BLaER1 treated with 17β-estradiol and CSF1 and Interleukin-3, amounts not matched to agents 10 nM and 100 nM (cell line): ENCODE measurements at regions not wholly inside any gene's neighbourhood (a gene's known extent, or its start where the extent isn't known, plus 50 kb on each side); places are given as distances from the start of the nearest gene placed in this dataset.
A peak's percentile ranks its signal among the peaks of the same experiment; 100 is the strongest.

Experiments used
- H3K27ac ChIP-seq, 11 experiments: shearing (Covaris generic); formaldehyde crosslinking; 2 replicates each; pipeline ENCODE4 v1.8.1; 2022
- H3K27me3 ChIP-seq, 11 experiments: shearing (Covaris generic); formaldehyde crosslinking; 2 replicates each; pipeline ENCODE4 v1.8.1; 2022
- H3K36me3 ChIP-seq, 11 experiments: shearing (Covaris generic); formaldehyde crosslinking; 2 replicates each; pipeline ENCODE4 v1.8.1; 2022
- H3K4me1 ChIP-seq, 10 experiments: shearing (Covaris generic); formaldehyde crosslinking; 2 replicates each; pipeline ENCODE4 v1.8.1; 2022
- H3K4me2 ChIP-seq, 11 experiments: shearing (Covaris generic); formaldehyde crosslinking; 2 replicates each; pipeline ENCODE4 v1.8.1; 2022
- H3K4me3 ChIP-seq, 10 experiments: shearing (Covaris generic); formaldehyde crosslinking; 2 replicates each; pipeline ENCODE4 v1.8.1; 2022
- H3K9ac ChIP-seq, 11 experiments: shearing (Covaris generic); formaldehyde crosslinking; 2 replicates each; pipeline ENCODE4 v1.8.1; 2022
- H3K9me3 ChIP-seq, 11 experiments: shearing (Covaris generic); formaldehyde crosslinking; replicated peaks in 1 of 11; 2 replicates each; pipeline ENCODE4 v1.8.1; 2022
- H4K20me1 ChIP-seq, 11 experiments: shearing (Covaris generic); formaldehyde crosslinking; 2 replicates each; pipeline ENCODE4 v1.8.1; 2022
- Cebpa-rat ChIP-seq, 11 experiments: shearing (Covaris generic); IDR thresholded peaks; 2 replicates each; pipeline ENCODE4 v1.8.1; 2022

DNA sequence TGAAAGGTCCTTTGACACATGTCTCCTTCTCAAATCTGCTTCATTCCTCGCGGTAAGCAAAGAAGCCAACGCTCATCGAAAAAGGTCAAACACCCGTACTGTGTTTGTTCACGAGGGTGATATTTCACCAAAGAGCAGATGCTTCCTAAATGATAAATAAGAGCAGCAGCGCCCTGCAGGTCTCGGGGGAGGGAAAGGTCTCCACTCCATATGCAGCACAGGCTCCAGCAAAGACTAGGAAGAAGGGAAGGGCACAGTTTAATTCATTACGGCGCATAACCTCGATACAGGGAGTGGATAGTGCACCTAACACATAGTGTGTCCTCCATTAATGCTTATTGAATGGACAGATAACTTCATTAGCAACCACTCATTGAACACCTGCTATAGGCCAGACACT lies 593.3 kb downstream of the CDK5RAP2 start:
- TF ChIP-seq Cebpa-rat (IDR thresholded peaks at IDR 0.05) = no peak
- no peaks in the 10 kb centered on the region for H3K36me3 ChIP-seq
- no peaks in the 10 kb centered on the region for H3K4me1 ChIP-seq
- H4K20me1 ChIP-seq = no peaks in the 10 kb centered on the region
- no peak overlapping the region for H3K4me2 ChIP-seq
- no peak overlapping the region for H3K27ac ChIP-seq
- H3K9me3 ChIP-seq = no peaks in the 10 kb centered on the region
- no peak overlapping the region for H3K4me3 ChIP-seq
- H3K9ac ChIP-seq = no peak overlapping the region
- H3K27me3 ChIP-seq = no peaks in the 10 kb centered on the region

GRCh38 chr9:119986205-119986604 lies 593.8 kb downstream of the CDK5RAP2 start:
- no peaks in the 10 kb centered on the region for H3K4me1 ChIP-seq
- H3K9ac ChIP-seq = no peak overlapping the region
- H3K27me3 ChIP-seq = no peaks in the 10 kb centered on the region
- H3K27ac ChIP-seq = no peak overlapping the region
- H3K4me3 ChIP-seq = no peak overlapping the region
- no peaks in the 10 kb centered on the region for H3K9me3 ChIP-seq
- no peak for TF ChIP-seq Cebpa-rat (IDR thresholded peaks at IDR 0.05)
- no peaks in the 10 kb centered on the region for H3K36me3 ChIP-seq
- H3K4me2 ChIP-seq = no peak overlapping the region
- no peaks in the 10 kb centered on the region for H4K20me1 ChIP-seq

DNA sequence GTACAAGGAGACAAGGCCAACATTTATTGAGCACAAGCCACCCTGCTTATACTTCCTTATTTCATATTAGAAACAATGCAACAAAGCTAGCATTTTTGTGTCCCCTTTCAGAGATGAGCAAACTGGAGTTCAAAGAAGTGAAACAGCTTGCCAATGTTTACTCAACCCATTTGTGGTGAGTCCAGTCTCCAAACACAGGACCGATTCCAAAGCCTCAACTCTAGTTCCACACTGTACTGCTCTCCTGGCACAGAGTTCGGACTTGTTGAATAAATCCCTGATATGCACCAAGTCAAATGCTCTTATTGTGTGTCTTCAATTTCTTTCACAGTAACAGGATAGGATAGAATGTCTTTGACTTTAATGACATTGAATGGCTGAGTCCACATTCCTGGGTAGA lies 604.8 kb upstream of the BRINP1 start:
- H3K27me3 ChIP-seq = no peaks in the 10 kb centered on the region
- H3K27ac ChIP-seq = no peak overlapping the region
- H3K9ac ChIP-seq = no peak overlapping the region
- H3K9me3 ChIP-seq = no peaks in the 10 kb centered on the region
- peaks cover 0 to under 1% (median 0%) of the 10 kb centered on the region in 10 experiments; a peak in 2 of 20 replicates for H3K4me1 ChIP-seq
- H3K36me3 ChIP-seq = no peaks in the 10 kb centered on the region
- TF ChIP-seq Cebpa-rat (IDR thresholded peaks at IDR 0.05) = no peak
- no peak overlapping the region for H3K4me3 ChIP-seq
- no peaks in the 10 kb centered on the region for H4K20me1 ChIP-seq
- no peak overlapping the region for H3K4me2 ChIP-seq

GRCh38 chr9:119968836-119969707 lies 599.8 kb upstream of the BRINP1 start:
- Histone ChIP-seq H3K9me3 (no peaks in the 10 kb centered on the region), H3K9ac (no peak overlapping the region; a peak in 1 of 22 replicates), H3K4me3 (no peak overlapping the region), H3K27ac (no peak overlapping the region), H3K4me2 (peak overlapping the region in 4 of 11 experiments; percentile 8 to 30 (median 10); a peak in 2 of 22 replicates), H4K20me1 (no peaks in the 10 kb centered on the region), H3K36me3 (no peaks in the 10 kb centered on the region), H3K27me3 (no peaks in the 10 kb centered on the region), H3K4me1 (peaks cover under 1 to 8% (median 3%) of the 10 kb centered on the region in 10 experiments; a peak in 18 of 20 replicates)
- TF ChIP-seq Cebpa-rat (IDR thresholded peaks at IDR 0.05) = no peak

- Histone ChIP-seq H4K20me1 (no peaks in the 10 kb centered on the region), H3K9ac (no peak overlapping the region), H3K27me3 (no peaks in the 10 kb centered on the region), H3K4me1 (peaks cover 8 to 17% (median 9%) of the 10 kb centered on the region in 10 experiments; a peak in 19 of 20 replicates), H3K27ac (no peak overlapping the region), H3K4me2 (no peak overlapping the region), H3K36me3 (no peaks in the 10 kb centered on the region), H3K9me3 (no peaks in the 10 kb centered on the region), H3K4me3 (no peak overlapping the region)
- TF ChIP-seq Cebpa-rat (IDR thresholded peaks at IDR 0.05) = no peak
Measured at GRCh38 chr9:119967867-119968535, 598.8 kb upstream of the BRINP1 start.

DNA sequence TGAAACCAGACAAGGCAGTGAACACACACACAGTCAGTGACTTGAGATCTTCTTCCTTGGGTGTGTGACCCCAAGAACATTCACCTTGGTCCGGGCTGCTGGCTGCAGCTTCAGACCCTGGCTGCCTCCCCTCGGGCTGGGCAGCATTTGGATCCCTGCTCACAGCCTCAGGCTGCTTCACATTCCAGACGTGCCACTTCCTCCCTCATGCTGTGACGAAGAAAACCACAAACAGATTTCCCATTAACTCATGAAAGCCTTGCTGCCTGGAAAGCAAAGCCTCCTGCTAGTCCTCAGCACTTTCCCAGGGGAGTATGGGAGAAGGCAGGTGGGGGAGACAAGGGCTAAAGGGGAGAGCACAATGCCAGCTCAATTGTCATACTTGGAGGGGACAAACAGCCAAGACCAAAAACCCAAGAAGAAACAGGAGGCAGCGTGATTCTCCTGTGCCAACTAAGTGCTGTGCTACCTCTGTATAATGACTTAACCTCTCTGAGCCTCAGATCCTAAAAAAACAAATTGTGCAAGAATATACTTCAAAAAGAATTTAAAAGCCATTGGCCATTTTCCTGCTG lies 594.6 kb upstream of the BRINP1 start:
- no peak overlapping the region for H3K4me3 ChIP-seq
- H4K20me1 ChIP-seq = no peaks in the 10 kb centered on the region
- no peak overlapping the region for H3K27ac ChIP-seq
- no peaks in the 10 kb centered on the region for H3K9me3 ChIP-seq
- no peaks in the 10 kb centered on the region for H3K27me3 ChIP-seq
- no peaks in the 10 kb centered on the region for H3K36me3 ChIP-seq
- H3K9ac ChIP-seq = no peak overlapping the region
- peaks cover 8 to 15% (median 9%) of the 10 kb centered on the region in 10 experiments; a peak in 19 of 20 replicates for H3K4me1 ChIP-seq
- peak overlapping the region; percentile 3 to 66 (median 40); a peak in 17 of 22 replicates for H3K4me2 ChIP-seq
- TF ChIP-seq Cebpa-rat (IDR thresholded peaks at IDR 0.05) = no peak

DNA sequence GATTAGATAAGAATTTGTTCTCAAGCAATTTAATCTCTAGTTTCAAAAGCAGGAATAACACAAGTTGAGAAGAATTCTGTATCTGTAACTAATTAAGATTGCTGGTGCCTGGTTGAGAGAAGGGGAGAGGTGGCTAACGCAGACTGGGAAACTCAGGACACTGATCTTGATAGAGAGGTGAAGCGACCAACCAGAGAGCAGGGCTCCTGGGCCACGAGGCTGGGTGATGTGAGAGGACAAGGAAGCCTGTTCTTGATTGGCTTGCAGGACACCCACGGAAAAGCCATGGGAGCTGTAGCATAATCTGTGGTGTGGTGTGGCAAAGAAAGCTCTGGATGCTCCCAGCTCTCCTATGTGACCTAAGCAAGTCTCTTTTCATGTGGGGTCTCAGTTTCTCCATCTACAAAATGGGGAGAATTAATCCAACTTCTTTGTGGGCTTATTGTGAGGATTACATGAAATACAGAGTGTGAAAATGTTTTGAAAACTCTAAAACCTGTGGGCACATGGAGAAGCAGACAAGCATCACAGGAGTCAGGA lies 594.1 kb upstream of the BRINP1 start:
- Histone ChIP-seq H3K4me1 (peaks cover 8 to 13% (median 9%) of the 10 kb centered on the region in 10 experiments; a peak in 19 of 20 replicates), H3K27me3 (no peaks in the 10 kb centered on the region), H3K9ac (no peak overlapping the region), H3K4me2 (peak overlapping the region; percentile 3 to 66 (median 40); a peak in 14 of 22 replicates), H3K4me3 (no peak overlapping the region), H4K20me1 (no peaks in the 10 kb centered on the region), H3K9me3 (no peaks in the 10 kb centered on the region), H3K27ac (no peak overlapping the region), H3K36me3 (no peaks in the 10 kb centered on the region)
- no peak for TF ChIP-seq Cebpa-rat (IDR thresholded peaks at IDR 0.05)

DNA sequence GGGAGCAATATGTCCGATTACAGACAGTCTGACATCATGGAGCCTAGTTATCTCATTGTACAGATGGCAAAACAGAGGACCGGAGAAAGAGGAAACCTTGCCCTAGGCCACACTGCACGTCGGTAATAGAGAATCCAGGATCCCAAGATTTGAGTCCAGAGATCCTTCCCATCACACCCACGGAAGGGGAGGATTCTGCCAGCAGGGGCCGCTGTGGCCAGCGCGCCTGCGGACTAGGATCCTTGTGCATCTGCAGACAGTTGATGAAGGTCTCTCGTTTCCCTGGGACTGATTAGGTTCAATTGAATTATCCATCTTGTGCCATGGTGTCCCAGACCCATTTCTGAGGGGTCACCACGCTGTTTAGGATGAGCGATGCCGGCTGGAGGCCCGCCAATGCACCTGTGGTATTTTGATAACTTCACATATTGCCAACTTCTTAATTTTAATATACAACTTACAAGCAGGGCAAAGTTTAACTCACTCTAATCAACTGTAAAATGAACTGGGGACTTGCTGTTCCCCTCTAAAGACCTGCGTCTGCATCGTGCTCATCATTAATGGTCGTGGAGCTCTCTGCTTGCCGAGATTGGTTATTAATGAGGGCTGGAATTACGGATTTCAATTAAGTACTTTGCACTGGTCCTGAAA lies 592.7 kb upstream of the BRINP1 start:
- no peaks in the 10 kb centered on the region for H4K20me1 ChIP-seq
- H3K36me3 ChIP-seq = no peaks in the 10 kb centered on the region
- H3K4me3 ChIP-seq = no peak overlapping the region
- no peak overlapping the region for H3K27ac ChIP-seq
- no peak overlapping the region for H3K4me2 ChIP-seq
- H3K9me3 ChIP-seq = no peaks in the 10 kb centered on the region
- H3K9ac ChIP-seq = no peak overlapping the region
- peaks cover 8 to 13% (median 10%) of the 10 kb centered on the region in 10 experiments; a peak in 19 of 20 replicates for H3K4me1 ChIP-seq
- TF ChIP-seq Cebpa-rat (IDR thresholded peaks at IDR 0.05) = no peak
- H3K27me3 ChIP-seq = no peaks in the 10 kb centered on the region
